ENCODE measurements at regions not wholly inside any gene's neighbourhood (a gene's known extent, or its start where the extent isn't known, plus 50 kb on each side); places are given as distances from the start of the nearest gene placed in this dataset.

DNA sequence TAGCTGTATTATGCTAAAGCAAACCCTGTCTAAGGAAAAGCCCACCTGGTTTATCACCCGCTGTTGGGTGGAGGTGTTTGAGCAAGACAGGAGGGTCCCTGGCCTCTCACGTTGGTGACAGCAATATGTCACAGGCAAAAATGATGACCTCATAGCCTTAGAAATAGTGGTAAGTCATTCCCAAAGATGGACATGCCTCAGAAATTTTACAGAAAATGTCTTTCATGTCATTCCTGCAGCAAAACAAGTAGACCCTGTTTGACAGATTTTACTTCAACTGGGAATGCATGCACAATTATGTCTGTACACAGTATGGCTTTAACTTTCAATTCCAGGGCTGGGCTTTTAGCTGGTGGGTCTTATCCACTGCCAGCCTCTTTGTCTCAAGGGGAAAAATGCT is 362.3 kb upstream of the C2CD4B start:
- no peak overlapping the region for H3K4me3 Mint-ChIP-seq (ENCODE audit: unreplicated experiment)
- no peaks in the 10 kb centered on the region for H3K27me3 Mint-ChIP-seq (ENCODE audit: low read depth, unreplicated experiment)
- no peaks in the 10 kb centered on the region for H4K20me1 ChIP-seq (ENCODE audit: insufficient read depth, low read length)
- DNase-seq (ENCODE audit: low read depth) = no peak
- no peaks in the 10 kb centered on the region for H3K36me3 ChIP-seq (ENCODE audit: insufficient read depth, low read length)
- no peaks in the 10 kb centered on the region for H3K4me1 ChIP-seq (ENCODE audit: insufficient read depth, low read length)
- no peak overlapping the region for H3K27ac Mint-ChIP-seq (ENCODE audit: unreplicated experiment)
- H3K9ac ChIP-seq (ENCODE audit: low read length) = no peak overlapping the region
- FAIRE-seq = no peak
- TF ChIP-seq, protein P1, sequence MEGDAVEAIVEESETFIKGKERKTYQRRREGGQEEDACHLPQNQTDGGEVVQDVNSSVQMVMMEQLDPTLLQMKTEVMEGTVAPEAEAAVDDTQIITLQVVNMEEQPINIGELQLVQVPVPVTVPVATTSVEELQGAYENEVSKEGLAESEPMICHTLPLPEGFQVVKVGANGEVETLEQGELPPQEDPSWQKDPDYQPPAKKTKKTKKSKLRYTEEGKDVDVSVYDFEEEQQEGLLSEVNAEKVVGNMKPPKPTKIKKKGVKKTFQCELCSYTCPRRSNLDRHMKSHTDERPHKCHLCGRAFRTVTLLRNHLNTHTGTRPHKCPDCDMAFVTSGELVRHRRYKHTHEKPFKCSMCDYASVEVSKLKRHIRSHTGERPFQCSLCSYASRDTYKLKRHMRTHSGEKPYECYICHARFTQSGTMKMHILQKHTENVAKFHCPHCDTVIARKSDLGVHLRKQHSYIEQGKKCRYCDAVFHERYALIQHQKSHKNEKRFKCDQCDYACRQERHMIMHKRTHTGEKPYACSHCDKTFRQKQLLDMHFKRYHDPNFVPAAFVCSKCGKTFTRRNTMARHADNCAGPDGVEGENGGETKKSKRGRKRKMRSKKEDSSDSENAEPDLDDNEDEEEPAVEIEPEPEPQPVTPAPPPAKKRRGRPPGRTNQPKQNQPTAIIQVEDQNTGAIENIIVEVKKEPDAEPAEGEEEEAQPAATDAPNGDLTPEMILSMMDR (IDR thresholded peaks at IDR 0.05; ENCODE audit: insufficient read depth, low read depth, low read length) = no peak
- H3K36me3 Mint-ChIP-seq (ENCODE audit: low read depth, unreplicated experiment) = no peaks in the 10 kb centered on the region
- H3K4me2 ChIP-seq (ENCODE audit: low read length) = no peak overlapping the region
- H3K27me3 ChIP-seq (ENCODE audit: insufficient read depth, low read length) = no peaks in the 10 kb centered on the region
- H3K4me1 Mint-ChIP-seq (ENCODE audit: low read depth, unreplicated experiment) = peaks cover 13% of the 10 kb centered on the region
- H3K4me3 ChIP-seq (ENCODE audit: insufficient read depth, low read depth, low read length) = no peak overlapping the region
- no peaks in the 10 kb centered on the region for H3K79me2 ChIP-seq (ENCODE audit: insufficient read depth, low read length)
- no peaks in the 10 kb centered on the region for H3K9me3 ChIP-seq (ENCODE audit: insufficient read depth, low read depth, low read length)
- no peak overlapping the region for H2AFZ ChIP-seq (ENCODE audit: low read depth, low read length)
- no peak overlapping the region for H3K27ac ChIP-seq (ENCODE audit: low read depth, low read length)
- H3K9me3 Mint-ChIP-seq (ENCODE audit: unreplicated experiment) = no peaks in the 10 kb centered on the region

DNA sequence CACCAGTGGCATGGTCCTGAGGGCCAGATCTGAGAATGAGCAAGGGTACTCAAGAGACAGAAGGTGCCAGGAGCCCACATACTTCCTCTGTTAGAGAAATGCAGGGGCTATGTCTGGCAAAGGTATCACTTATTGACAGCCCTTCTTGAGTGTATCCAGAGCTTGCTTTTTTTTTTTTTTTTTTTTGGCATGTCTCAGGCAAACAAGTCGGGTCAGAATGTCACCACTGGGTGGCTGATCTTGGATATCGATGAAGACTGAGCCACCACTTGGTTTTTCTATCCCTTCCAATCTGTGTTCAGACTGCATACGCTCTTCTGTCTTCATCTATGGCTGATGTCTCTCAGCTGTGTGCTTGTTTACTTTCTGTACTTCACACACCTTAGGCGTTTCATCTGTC is 363.4 kb upstream of the C2CD4B start:
- Mint-ChIP-seq H3K27ac (ENCODE audit: unreplicated experiment) (no peak overlapping the region), H3K4me3 (ENCODE audit: unreplicated experiment) (no peak overlapping the region), H3K27me3 (ENCODE audit: low read depth, unreplicated experiment) (no peaks in the 10 kb centered on the region), H3K4me1 (ENCODE audit: low read depth, unreplicated experiment) (peaks cover 6% of the 10 kb centered on the region), H3K9me3 (ENCODE audit: unreplicated experiment) (no peaks in the 10 kb centered on the region), H3K36me3 (ENCODE audit: low read depth, unreplicated experiment) (no peaks in the 10 kb centered on the region)
- H3K4me1 ChIP-seq (ENCODE audit: insufficient read depth, low read length) = no peaks in the 10 kb centered on the region
- FAIRE-seq (no peak), DNase-seq (ENCODE audit: low read depth) (no peak)
- no peak overlapping the region for H2AFZ ChIP-seq (ENCODE audit: low read depth, low read length)
- H3K36me3 ChIP-seq (ENCODE audit: insufficient read depth, low read length) = no peaks in the 10 kb centered on the region
- no peaks in the 10 kb centered on the region for H4K20me1 ChIP-seq (ENCODE audit: insufficient read depth, low read length)
- no peaks in the 10 kb centered on the region for H3K27me3 ChIP-seq (ENCODE audit: insufficient read depth, low read length)
- H3K4me3 ChIP-seq (ENCODE audit: insufficient read depth, low read depth, low read length) = no peak overlapping the region
- H3K79me2 ChIP-seq (ENCODE audit: insufficient read depth, low read length) = no peaks in the 10 kb centered on the region
- no peak overlapping the region for H3K27ac ChIP-seq (ENCODE audit: low read depth, low read length)
- no peak overlapping the region for H3K9ac ChIP-seq (ENCODE audit: low read length)
- TF ChIP-seq EZH2 (IDR thresholded peaks at IDR 0.05; ENCODE audit: insufficient read depth, low read length) = no peak
- TF ChIP-seq, protein P1 (IDR thresholded peaks at IDR 0.05; ENCODE audit: insufficient read depth, low read depth, low read length) = no peak
- H3K4me2 ChIP-seq (ENCODE audit: low read length) = no peak overlapping the region
- H3K9me3 ChIP-seq (ENCODE audit: insufficient read depth, low read depth, low read length) = no peaks in the 10 kb centered on the region

DNA sequence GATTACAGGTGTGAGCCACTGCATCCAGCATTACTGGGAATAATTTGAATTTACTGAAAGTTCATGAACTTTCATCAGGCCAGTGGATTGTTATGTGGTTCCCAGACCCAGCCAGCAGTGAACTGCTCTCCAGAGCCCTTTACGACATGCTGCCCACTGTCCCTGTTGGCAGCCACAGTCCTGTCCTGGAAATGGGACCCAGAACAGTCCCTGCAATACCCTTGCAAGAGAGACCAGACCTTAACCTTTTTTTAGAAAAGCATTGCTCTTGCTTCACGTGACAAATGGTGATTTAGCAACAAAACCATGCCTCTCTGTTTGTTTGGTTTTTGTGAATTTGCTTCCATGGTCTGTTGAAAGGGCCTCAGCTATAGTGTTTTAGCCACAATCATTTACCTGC is 367.3 kb upstream of the C2CD4B start:
- no peak for TF ChIP-seq EZH2 (IDR thresholded peaks at IDR 0.05; ENCODE audit: insufficient read depth, low read length)
- TF ChIP-seq, protein P1 (IDR thresholded peaks at IDR 0.05; ENCODE audit: insufficient read depth, low read depth, low read length) = no peak
- Histone ChIP-seq H3K27ac (ENCODE audit: low read depth, low read length) (no peak overlapping the region), H3K79me2 (ENCODE audit: insufficient read depth, low read length) (no peaks in the 10 kb centered on the region), H3K4me1 (ENCODE audit: insufficient read depth, low read length) (no peaks in the 10 kb centered on the region), H4K20me1 (ENCODE audit: insufficient read depth, low read length) (no peaks in the 10 kb centered on the region), H3K36me3 (ENCODE audit: insufficient read depth, low read length) (no peaks in the 10 kb centered on the region), H3K9me3 (ENCODE audit: insufficient read depth, low read depth, low read length) (no peaks in the 10 kb centered on the region), H2AFZ (ENCODE audit: low read depth, low read length) (no peak overlapping the region), H3K27me3 (ENCODE audit: insufficient read depth, low read length) (no peaks in the 10 kb centered on the region), H3K4me3 (ENCODE audit: insufficient read depth, low read depth, low read length) (no peak overlapping the region), H3K4me2 (ENCODE audit: low read length) (no peak overlapping the region), H3K9ac (ENCODE audit: low read length) (no peak overlapping the region)
- H3K4me1 Mint-ChIP-seq (ENCODE audit: low read depth, unreplicated experiment) = peaks cover 5% of the 10 kb centered on the region
- H3K9me3 Mint-ChIP-seq (ENCODE audit: unreplicated experiment) = no peaks in the 10 kb centered on the region
- no peak overlapping the region for H3K4me3 Mint-ChIP-seq (ENCODE audit: unreplicated experiment)
- DNase-seq (ENCODE audit: low read depth) (no peak), FAIRE-seq (no peak)
- H3K36me3 Mint-ChIP-seq (ENCODE audit: low read depth, unreplicated experiment) = no peaks in the 10 kb centered on the region
- H3K27ac Mint-ChIP-seq (ENCODE audit: unreplicated experiment) = no peak overlapping the region
- peaks cover 2% of the 10 kb centered on the region for H3K27me3 Mint-ChIP-seq (ENCODE audit: low read depth, unreplicated experiment)
